ENCODE measurements at regions not wholly inside any gene's neighbourhood (a gene's known extent, or its start where the extent isn't known, plus 50 kb on each side); places are given as distances from the start of the nearest gene placed in this dataset.

- Histone ChIP-seq H3K4me1 (ENCODE audit: control insufficient read depth, insufficient read depth, low read length) (peaks cover 10% of the 10 kb centered on the region; the same call in 1 of the 2 replicates), H3K27me3 (ENCODE audit: control insufficient read depth, insufficient read depth, low read length) (no peaks in the 10 kb centered on the region), H3K4me3 (ENCODE audit: low read depth, low read length) (no peak overlapping the region), H3K27ac (ENCODE audit: low read depth, low read length) (no peak overlapping the region), H3K9ac (ENCODE audit: low read length) (no peak overlapping the region), H3K36me3 (ENCODE audit: control insufficient read depth, insufficient read depth, low read length) (no peaks in the 10 kb centered on the region), H3K9me3 (ENCODE audit: control insufficient read depth, insufficient read depth, low read depth, low read length) (no peaks in the 10 kb centered on the region)
Measured at GRCh38 chr1:170241266-170241851, 95.6 kb downstream of the NTMT2 start.

DNA sequence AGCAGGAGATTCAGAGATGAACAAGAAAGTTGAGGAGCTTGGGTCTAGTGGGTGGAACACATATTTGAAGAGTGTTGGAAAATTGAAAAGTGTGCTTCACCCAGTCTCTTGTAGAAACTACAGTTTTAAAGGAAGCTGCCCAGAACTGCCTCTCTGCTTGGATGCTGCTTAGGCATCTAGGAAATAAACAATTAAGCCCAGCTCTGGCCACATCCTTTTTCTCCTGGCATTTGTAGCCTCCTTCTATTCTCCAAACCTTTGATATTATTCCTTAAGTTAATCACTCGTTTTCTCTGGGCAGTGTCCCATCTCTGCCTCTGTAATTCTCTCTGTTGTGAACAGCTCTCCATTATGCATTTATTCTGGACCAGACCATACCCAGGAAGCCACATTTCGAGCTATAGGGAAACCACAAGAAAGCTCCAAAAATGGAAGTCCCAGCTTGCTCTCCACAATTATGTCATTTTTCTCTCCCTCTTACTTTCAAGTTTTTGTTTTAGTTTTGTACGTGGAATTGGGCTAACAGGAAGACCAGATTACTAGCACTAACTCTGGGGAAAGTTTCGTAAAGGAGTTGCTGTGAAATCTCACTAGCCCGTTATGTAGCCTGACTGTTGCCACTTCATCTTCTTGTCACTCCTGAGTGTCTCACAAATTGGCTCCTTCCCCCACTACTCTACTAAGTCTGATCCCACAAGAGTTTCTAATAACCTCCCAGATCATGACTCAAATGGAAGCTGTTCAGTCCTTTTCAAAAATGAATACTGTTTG lies 102.2 kb downstream of the NTMT2 start:
- Histone ChIP-seq H3K9me3 (ENCODE audit: control insufficient read depth, insufficient read depth, low read depth, low read length) (peaks cover 29% of the 10 kb centered on the region), H3K4me1 (ENCODE audit: control insufficient read depth, insufficient read depth, low read length) (no peaks in the 10 kb centered on the region), H3K27ac (ENCODE audit: low read depth, low read length) (no peak overlapping the region), H3K4me3 (ENCODE audit: low read depth, low read length) (no peak overlapping the region), H3K27me3 (ENCODE audit: control insufficient read depth, insufficient read depth, low read length) (no peaks in the 10 kb centered on the region), H3K9ac (ENCODE audit: low read length) (no peak overlapping the region), H3K36me3 (ENCODE audit: control insufficient read depth, insufficient read depth, low read length) (no peaks in the 10 kb centered on the region)

DNA sequence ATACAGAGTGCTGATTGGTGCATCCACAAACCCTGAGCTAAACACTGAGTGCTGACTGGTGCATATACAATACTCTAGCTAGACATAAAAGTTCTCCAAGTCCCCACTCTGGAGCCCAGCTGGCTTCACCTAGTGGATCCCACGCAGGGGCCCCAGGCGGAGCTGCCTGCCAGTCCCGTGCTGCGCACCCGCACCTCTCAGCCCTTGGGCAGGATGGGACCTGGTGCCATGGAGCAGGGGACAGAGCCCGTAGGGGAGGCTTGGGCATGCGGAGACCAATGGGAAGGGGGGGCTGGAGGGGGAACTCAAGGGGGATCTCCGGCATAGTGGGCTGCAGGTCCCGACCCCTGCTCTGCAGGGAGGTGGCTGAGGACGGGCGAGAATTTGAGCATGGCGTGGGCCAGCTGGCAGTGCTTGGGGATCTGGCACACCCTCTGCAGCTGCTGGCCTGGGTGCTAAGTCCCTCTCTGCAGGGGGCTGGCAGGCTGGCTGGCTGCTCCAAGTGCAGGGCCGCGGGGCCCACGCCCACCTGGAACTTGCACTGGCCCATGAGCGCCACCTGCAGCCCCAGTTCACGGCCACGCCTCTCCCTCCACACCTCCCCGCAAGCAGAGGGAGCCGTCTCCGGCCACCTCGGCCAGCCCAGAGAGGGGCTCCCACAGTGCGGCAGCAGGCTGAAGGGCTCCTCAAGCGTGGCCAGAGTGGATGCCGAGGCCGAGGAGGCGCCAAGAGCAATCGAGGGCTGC lies 104.9 kb downstream of the NTMT2 start:
- Histone ChIP-seq H3K9me3 (ENCODE audit: control insufficient read depth, insufficient read depth, low read depth, low read length) (peaks cover 32% of the 10 kb centered on the region), H3K4me1 (ENCODE audit: control insufficient read depth, insufficient read depth, low read length) (no peaks in the 10 kb centered on the region), H3K9ac (ENCODE audit: low read length) (no peak overlapping the region), H3K36me3 (ENCODE audit: control insufficient read depth, insufficient read depth, low read length) (no peaks in the 10 kb centered on the region), H3K27ac (ENCODE audit: low read depth, low read length) (no peak overlapping the region), H3K4me3 (ENCODE audit: low read depth, low read length) (no peak overlapping the region), H3K27me3 (ENCODE audit: control insufficient read depth, insufficient read depth, low read length) (no peaks in the 10 kb centered on the region)

DNA sequence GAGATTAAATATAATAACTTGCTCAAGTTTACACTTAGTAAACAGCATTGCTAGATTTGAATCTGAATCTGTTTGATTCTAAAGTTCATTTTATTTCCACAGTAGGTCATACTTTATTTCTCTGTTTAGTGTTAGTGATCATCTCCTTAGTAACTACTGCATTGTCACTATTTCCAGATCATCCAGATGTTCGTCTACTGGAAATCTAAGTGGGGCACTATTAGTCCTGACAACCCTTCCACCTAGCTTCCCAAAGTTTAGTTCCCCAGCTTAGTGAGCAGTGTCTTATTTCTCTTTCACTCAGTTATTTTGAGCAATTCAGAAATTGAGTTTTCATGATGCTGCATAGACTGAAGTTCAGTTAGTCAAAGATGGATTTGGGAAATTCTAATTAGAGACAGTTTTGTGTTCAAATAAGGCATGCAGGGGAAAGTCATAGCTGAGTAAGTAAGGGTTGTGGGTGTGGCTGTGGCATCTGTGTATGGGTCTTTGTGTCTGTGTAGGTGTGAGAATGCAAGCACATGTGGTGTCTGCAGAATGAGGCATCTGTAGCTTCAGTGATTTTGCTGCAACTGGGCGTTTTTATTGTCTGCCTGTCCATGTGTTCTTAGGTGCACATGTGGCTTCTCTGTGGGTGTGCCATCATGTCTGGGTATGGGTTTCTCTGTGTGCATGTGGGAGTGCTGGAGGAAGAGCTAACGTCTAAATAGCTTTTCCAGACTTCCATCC lies 107.3 kb downstream of the NTMT2 start:
- no peak overlapping the region for H3K4me3 ChIP-seq (ENCODE audit: low read depth, low read length)
- no peaks in the 10 kb centered on the region for H3K36me3 ChIP-seq (ENCODE audit: control insufficient read depth, insufficient read depth, low read length)
- no peak overlapping the region for H3K9ac ChIP-seq (ENCODE audit: low read length)
- H3K9me3 ChIP-seq (ENCODE audit: control insufficient read depth, insufficient read depth, low read depth, low read length), result peaks cover 32% of the 10 kb centered on the region
- H3K4me1 ChIP-seq (ENCODE audit: control insufficient read depth, insufficient read depth, low read length), result no peaks in the 10 kb centered on the region
- H3K27ac ChIP-seq (ENCODE audit: low read depth, low read length), result no peak overlapping the region
- no peaks in the 10 kb centered on the region for H3K27me3 ChIP-seq (ENCODE audit: control insufficient read depth, insufficient read depth, low read length)

DNA sequence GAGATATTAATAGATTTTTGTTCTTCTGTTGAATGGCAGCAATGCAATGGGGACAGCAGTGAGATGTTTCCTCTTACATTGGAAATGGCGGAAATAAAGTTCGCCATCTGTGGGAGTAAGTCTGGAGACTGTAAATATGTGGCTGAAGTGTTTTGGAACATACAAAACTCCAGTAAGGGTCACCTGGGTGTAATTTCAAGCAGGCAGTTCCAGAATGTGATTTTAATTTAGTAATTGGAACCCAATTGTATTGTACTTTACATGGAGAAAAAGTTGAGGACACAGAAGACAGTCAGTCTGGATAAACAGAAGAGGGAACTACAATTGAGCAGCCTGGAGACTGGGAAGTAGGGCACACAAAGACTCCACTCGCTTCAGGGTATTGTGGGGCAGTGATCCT lies 108.6 kb downstream of the NTMT2 start:
- Histone ChIP-seq H3K9ac (ENCODE audit: low read length) (no peak overlapping the region), H3K36me3 (ENCODE audit: control insufficient read depth, insufficient read depth, low read length) (no peaks in the 10 kb centered on the region), H3K27ac (ENCODE audit: low read depth, low read length) (no peak overlapping the region), H3K4me3 (ENCODE audit: low read depth, low read length) (no peak overlapping the region), H3K9me3 (ENCODE audit: control insufficient read depth, insufficient read depth, low read depth, low read length) (peaks cover 28% of the 10 kb centered on the region), H3K27me3 (ENCODE audit: control insufficient read depth, insufficient read depth, low read length) (no peaks in the 10 kb centered on the region), H3K4me1 (ENCODE audit: control insufficient read depth, insufficient read depth, low read length) (no peaks in the 10 kb centered on the region)

DNA sequence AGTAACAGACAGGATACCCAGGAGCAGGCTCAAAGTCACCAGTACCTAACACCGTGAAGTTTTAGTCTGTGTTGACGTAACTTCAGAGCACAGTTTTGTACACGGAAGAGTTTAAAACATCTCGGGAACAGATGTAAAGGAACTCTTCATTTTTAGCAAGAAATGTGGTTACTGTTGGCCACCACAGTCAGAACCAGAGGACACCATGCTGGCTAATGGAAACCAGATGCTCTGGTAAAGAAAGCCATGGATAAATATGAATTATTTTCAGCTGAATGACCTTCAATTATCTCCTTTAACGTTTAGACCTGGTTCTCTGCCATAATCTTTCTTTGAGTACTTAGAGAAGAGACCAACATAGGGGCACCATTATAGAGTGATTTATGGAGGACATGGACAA lies 115.9 kb downstream of the NTMT2 start:
- Histone ChIP-seq H3K4me1 (ENCODE audit: control insufficient read depth, insufficient read depth, low read length) (no peaks in the 10 kb centered on the region), H3K36me3 (ENCODE audit: control insufficient read depth, insufficient read depth, low read length) (no peaks in the 10 kb centered on the region), H3K9ac (ENCODE audit: low read length) (no peak overlapping the region), H3K27ac (ENCODE audit: low read depth, low read length) (no peak overlapping the region), H3K4me3 (ENCODE audit: low read depth, low read length) (no peak overlapping the region), H3K9me3 (ENCODE audit: control insufficient read depth, insufficient read depth, low read depth, low read length) (peaks cover 4% of the 10 kb centered on the region; the same call in 1 of the 2 replicates), H3K27me3 (ENCODE audit: control insufficient read depth, insufficient read depth, low read length) (no peaks in the 10 kb centered on the region)

DNA sequence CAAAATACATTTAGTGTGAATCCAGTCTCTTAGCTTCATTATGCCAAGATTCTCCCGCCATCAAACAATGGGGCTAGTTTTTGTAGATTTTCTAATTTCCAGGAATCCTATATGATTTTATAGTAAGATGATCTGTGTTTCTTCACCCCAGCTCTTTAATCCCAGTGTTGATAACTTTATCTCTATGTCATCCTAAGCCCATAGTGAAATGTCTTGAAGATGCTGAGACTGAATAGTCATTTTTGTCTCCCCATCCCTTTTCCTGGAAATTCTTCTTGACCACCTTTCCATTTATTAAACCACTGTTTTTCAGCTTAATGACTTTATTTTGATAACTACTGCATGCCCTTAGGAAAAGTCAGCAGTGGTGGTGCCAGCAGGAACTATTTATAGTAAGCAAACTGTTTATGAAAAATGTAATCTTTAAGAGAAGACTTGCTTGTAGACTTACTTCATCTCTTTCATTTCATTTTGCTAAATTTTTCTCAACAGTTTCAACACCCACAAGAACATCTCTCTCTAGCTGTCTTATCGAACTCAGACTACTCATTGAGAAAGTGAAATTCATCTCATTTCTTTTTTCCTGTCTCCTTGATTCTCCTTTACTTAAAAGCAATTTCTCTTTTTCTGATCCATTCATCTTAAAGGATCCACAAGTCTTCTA lies 116.6 kb downstream of the NTMT2 start:
- H3K27me3 ChIP-seq (ENCODE audit: control insufficient read depth, insufficient read depth, low read length), result no peaks in the 10 kb centered on the region
- no peaks in the 10 kb centered on the region for H3K36me3 ChIP-seq (ENCODE audit: control insufficient read depth, insufficient read depth, low read length)
- H3K27ac ChIP-seq (ENCODE audit: low read depth, low read length), result no peak overlapping the region
- H3K4me1 ChIP-seq (ENCODE audit: control insufficient read depth, insufficient read depth, low read length), result no peaks in the 10 kb centered on the region
- no peak overlapping the region for H3K9ac ChIP-seq (ENCODE audit: low read length)
- H3K4me3 ChIP-seq (ENCODE audit: low read depth, low read length), result no peak overlapping the region
- H3K9me3 ChIP-seq (ENCODE audit: control insufficient read depth, insufficient read depth, low read depth, low read length), result peaks cover 4% of the 10 kb centered on the region; the same call in 1 of the 2 replicates

DNA sequence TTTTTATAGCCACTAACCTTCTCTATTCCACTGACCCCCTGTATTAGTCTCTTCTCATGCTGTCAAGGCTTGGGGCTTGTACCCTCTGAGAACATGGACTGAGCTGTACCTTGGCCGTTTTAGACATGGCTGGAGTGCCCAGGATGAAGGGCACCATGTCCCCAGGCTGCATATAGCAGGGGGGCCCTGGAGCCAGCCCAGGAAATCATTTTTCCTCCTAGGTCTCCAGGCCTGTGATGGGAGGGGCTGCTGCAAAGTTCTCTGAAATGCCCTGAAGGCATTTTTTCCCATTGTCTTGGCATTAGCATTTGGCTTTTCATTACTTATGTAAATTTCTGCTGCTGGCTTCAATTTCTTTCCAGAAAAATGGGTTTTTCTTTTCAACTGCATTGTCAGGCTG lies 119.5 kb downstream of the NTMT2 start:
- Histone ChIP-seq H3K9ac (ENCODE audit: low read length) (no peak overlapping the region), H3K27me3 (ENCODE audit: control insufficient read depth, insufficient read depth, low read length) (no peaks in the 10 kb centered on the region), H3K36me3 (ENCODE audit: control insufficient read depth, insufficient read depth, low read length) (no peaks in the 10 kb centered on the region), H3K4me1 (ENCODE audit: control insufficient read depth, insufficient read depth, low read length) (no peaks in the 10 kb centered on the region), H3K27ac (ENCODE audit: low read depth, low read length) (no peak overlapping the region), H3K9me3 (ENCODE audit: control insufficient read depth, insufficient read depth, low read depth, low read length) (peaks cover 4% of the 10 kb centered on the region; the same call in 1 of the 2 replicates), H3K4me3 (ENCODE audit: low read depth, low read length) (no peak overlapping the region)

- Histone ChIP-seq H3K9ac (ENCODE audit: low read length) (no peak overlapping the region), H3K9me3 (ENCODE audit: control insufficient read depth, insufficient read depth, low read depth, low read length) (peaks cover 4% of the 10 kb centered on the region; the same call in 1 of the 2 replicates), H3K4me3 (ENCODE audit: low read depth, low read length) (no peak overlapping the region), H3K27me3 (ENCODE audit: control insufficient read depth, insufficient read depth, low read length) (no peaks in the 10 kb centered on the region), H3K36me3 (ENCODE audit: control insufficient read depth, insufficient read depth, low read length) (no peaks in the 10 kb centered on the region), H3K27ac (ENCODE audit: low read depth, low read length) (no peak overlapping the region), H3K4me1 (ENCODE audit: control insufficient read depth, insufficient read depth, low read length) (no peaks in the 10 kb centered on the region)
Measured at GRCh38 chr1:170267317-170267716, 121.6 kb downstream of the NTMT2 start.

- Histone ChIP-seq H3K36me3 (ENCODE audit: control insufficient read depth, insufficient read depth, low read length) (no peaks in the 10 kb centered on the region), H3K27ac (ENCODE audit: low read depth, low read length) (no peak overlapping the region), H3K9ac (ENCODE audit: low read length) (no peak overlapping the region), H3K4me1 (ENCODE audit: control insufficient read depth, insufficient read depth, low read length) (no peaks in the 10 kb centered on the region), H3K27me3 (ENCODE audit: control insufficient read depth, insufficient read depth, low read length) (no peaks in the 10 kb centered on the region), H3K9me3 (ENCODE audit: control insufficient read depth, insufficient read depth, low read depth, low read length) (no peaks in the 10 kb centered on the region), H3K4me3 (ENCODE audit: low read depth, low read length) (no peak overlapping the region)
Measured at GRCh38 chr1:170271430-170272161, 125.8 kb downstream of the NTMT2 start.

All from HUES6 (cell line).